ENCODE measurements at regions not wholly inside any gene's neighbourhood (a gene's known extent, or its start where the extent isn't known, plus 50 kb on each side); places are given as distances from the start of the nearest gene placed in this dataset.

- no peak for TF ChIP-seq CTCF (conservative IDR thresholded peaks at IDR 0.05 in 1 of 2, IDR thresholded peaks at IDR 0.05 in 1 of 2; ENCODE audit: extremely low read depth in 1 of 2, insufficient read depth in 1 of 2, low read depth in 1 of 2, low read length in 2 of 2)
- no peak for TF ChIP-seq EZH2 (IDR thresholded peaks at IDR 0.05; ENCODE audit: borderline replicate concordance, low read length)
These were observed 82.4 kb upstream of the C21orf91 start for GRCh38 chr21:17901458-17902079.

Measured in mammary epithelial cell (primary cell).